Mesothelial cell of epicardium (in vitro differentiated cells): ENCODE measurements at regions not wholly inside any gene's neighbourhood (a gene's known extent, or its start where the extent isn't known, plus 50 kb on each side); places are given as distances from the start of the nearest gene placed in this dataset.

Experiments
- DNase-seq, 2 experiments: peaks; one replicate each; pipeline ENCODE4 v3.0.0; 2021; ENCODE audit warnings: low spot score in 2 of 2; ENCODE audit not compliant: unreplicated experiment in 2 of 2
- H3K27ac Mint-ChIP-seq: 2 replicates; pipeline ENCODE4 v1.8.0; 2021; ENCODE audit warnings: mixed read lengths
- H3K27me3 Mint-ChIP-seq: 2 replicates; pipeline ENCODE4 v1.8.0; 2021; ENCODE audit warnings: low read depth, mixed read lengths
- H3K36me3 Mint-ChIP-seq: 2 replicates; pipeline ENCODE4 v1.8.0; 2021; ENCODE audit warnings: mixed read lengths
- H3K4me1 Mint-ChIP-seq: 2 replicates; pipeline ENCODE4 v1.8.0; 2021; ENCODE audit warnings: mixed read lengths
- H3K4me3 Mint-ChIP-seq: 2 replicates; pipeline ENCODE4 v1.8.0; 2021; ENCODE audit warnings: mild to moderate bottlenecking, moderate library complexity, mixed read lengths
- H3K9me3 Mint-ChIP-seq: 2 replicates; pipeline ENCODE4 v1.8.0; 2021; ENCODE audit warnings: mixed read lengths
- TF ChIP-seq, protein P1 (sequence below): fragments of 200-600 bp; sonication (generic); IDR thresholded peaks from one replicate; pipeline ENCODE4 v1.5.0; 2021; ENCODE audit warnings: antibody characterized with exemption; ENCODE audit not compliant: unreplicated experiment

DNA sequence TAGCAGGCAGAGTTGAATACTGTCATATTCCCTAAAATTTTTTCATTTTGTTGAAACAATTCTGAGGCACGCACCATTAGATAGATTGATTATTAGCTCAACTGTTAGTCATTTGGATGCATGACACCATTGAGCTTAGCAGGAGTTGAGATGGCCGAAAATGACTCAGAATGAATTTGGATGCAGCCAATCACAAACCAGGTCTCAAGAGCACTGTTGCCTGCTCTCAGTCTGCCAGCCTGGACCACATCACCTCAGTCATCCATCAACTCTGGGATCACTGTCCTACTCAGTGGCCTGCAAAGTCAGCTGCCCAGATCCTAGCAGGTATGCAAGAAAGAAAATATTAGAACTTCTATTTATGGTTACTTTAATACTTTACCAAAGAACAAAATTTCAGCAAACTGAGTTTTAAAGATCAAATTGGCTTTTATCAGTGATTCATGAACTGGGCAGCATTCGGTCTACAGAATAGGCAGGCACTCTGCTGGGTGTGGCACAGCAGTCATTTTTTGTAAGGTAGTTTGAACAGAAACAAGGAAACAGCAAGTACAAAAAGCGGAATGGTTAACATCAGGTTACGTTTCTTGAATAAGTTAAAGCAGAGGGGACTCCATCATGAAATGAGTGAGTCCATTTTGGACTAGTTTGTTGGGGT is 152.7 kb upstream of the ARHGAP28 start:
- DNase-seq = no peak
- Mint-ChIP-seq H3K4me3 (no peak overlapping the region), H3K9me3 (peaks cover 6% of the 10 kb centered on the region), H3K36me3 (peaks cover 9% of the 10 kb centered on the region), H3K27ac (no peak overlapping the region), H3K27me3 (no peaks in the 10 kb centered on the region), H3K4me1 (peaks cover 20% of the 10 kb centered on the region)
- TF ChIP-seq, protein P1, sequence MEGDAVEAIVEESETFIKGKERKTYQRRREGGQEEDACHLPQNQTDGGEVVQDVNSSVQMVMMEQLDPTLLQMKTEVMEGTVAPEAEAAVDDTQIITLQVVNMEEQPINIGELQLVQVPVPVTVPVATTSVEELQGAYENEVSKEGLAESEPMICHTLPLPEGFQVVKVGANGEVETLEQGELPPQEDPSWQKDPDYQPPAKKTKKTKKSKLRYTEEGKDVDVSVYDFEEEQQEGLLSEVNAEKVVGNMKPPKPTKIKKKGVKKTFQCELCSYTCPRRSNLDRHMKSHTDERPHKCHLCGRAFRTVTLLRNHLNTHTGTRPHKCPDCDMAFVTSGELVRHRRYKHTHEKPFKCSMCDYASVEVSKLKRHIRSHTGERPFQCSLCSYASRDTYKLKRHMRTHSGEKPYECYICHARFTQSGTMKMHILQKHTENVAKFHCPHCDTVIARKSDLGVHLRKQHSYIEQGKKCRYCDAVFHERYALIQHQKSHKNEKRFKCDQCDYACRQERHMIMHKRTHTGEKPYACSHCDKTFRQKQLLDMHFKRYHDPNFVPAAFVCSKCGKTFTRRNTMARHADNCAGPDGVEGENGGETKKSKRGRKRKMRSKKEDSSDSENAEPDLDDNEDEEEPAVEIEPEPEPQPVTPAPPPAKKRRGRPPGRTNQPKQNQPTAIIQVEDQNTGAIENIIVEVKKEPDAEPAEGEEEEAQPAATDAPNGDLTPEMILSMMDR = no peak

DNA sequence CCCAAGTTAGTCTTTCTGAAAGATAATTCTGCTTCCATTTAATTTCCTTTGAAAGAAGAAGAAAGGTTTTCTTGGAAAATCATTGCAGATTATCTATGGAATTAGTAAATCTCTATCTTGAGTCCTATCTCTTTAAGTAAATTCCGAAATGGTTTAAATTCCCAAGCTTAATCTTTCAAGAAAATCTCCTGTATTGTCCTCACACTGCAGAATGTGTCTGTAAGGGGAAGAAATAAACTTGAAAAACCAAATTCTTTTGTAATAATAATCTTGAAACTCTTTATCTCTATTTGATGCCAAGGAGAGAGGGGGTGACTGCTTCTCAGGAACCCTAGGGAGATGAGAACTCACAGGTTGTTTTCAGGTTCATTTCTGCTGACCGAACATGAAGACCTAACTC is 150.8 kb upstream of the ARHGAP28 start:
- H3K27ac Mint-ChIP-seq = no peak overlapping the region
- peaks cover 20% of the 10 kb centered on the region for H3K4me1 Mint-ChIP-seq
- no peaks in the 10 kb centered on the region for H3K27me3 Mint-ChIP-seq
- H3K36me3 Mint-ChIP-seq = peaks cover 16% of the 10 kb centered on the region
- peaks cover 16% of the 10 kb centered on the region for H3K9me3 Mint-ChIP-seq
- no peak for DNase-seq
- H3K4me3 Mint-ChIP-seq = no peak overlapping the region
- TF ChIP-seq, protein P1 = no peak

DNA sequence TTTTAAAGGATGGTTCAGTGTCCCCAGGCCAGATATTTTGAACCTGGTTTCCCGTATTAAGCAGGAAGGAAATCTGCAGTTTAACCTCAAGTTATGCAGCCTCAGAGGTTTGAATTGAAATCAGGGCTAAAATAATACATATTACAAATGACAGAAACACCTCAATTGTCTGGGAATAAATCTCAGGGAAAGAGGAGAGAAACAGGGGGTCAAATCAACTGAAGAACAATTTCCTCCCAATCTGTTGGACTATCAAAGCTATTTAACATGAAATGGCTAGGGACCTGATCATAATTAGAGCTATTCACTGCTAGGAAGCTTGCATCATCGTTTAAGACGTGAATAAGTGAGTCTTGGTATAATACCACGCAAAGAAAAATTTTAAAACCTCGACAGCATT is 150.0 kb upstream of the ARHGAP28 start:
- Mint-ChIP-seq H3K4me3 (no peak overlapping the region), H3K4me1 (peaks cover 15% of the 10 kb centered on the region), H3K36me3 (peaks cover 24% of the 10 kb centered on the region), H3K27ac (no peak overlapping the region), H3K27me3 (no peaks in the 10 kb centered on the region), H3K9me3 (peaks cover 24% of the 10 kb centered on the region)
- DNase-seq = no peak
- TF ChIP-seq, protein P1 = no peak

DNA sequence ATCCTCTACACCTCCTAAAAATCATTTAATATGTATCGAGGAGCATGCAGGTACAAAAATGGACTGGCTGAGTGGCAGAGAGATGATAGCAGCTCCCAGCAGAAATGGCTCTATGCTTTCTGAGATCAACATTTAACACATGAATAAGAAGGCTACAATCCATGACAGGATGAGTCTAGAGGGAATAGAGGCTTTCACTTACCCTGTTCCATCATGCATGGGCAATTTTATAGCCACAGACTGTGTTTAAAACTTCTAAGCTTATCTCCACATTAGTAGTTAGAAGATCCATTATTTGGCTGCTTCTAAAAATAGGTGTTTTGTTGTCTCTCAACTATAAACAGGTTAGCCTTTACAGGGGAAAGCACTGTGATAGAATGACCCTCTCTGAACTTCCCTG is 149.1 kb upstream of the ARHGAP28 start:
- peaks cover 31% of the 10 kb centered on the region for H3K9me3 Mint-ChIP-seq
- TF ChIP-seq, protein P1 = no peak
- no peak overlapping the region for H3K27ac Mint-ChIP-seq
- no peaks in the 10 kb centered on the region for H3K27me3 Mint-ChIP-seq
- H3K36me3 Mint-ChIP-seq = peaks cover 30% of the 10 kb centered on the region
- no peak for DNase-seq
- H3K4me1 Mint-ChIP-seq = peaks cover 10% of the 10 kb centered on the region
- no peak overlapping the region for H3K4me3 Mint-ChIP-seq

DNA sequence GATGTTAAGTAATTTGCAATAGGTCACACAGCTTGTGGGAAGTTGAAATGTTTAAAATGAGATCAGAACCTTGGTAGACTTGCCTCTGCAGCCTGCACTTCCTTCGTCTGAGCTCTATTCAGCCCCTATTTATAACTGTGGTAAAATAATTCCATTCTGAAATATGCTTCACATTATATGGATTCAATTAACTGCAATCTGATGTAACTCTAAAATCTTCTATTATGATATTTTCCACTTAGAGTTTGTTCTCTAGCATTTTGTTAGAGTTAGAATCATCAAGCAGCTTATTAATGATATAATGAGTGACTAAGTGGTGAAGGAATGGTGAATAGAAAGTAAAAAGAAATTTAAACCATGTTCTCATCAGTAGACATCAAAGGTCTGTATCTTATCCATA is 139.6 kb upstream of the ARHGAP28 start:
- H3K9me3 Mint-ChIP-seq = peaks cover 24% of the 10 kb centered on the region
- no peak for DNase-seq
- no peak overlapping the region for H3K4me3 Mint-ChIP-seq
- peaks cover 30% of the 10 kb centered on the region for H3K4me1 Mint-ChIP-seq
- H3K27me3 Mint-ChIP-seq = no peaks in the 10 kb centered on the region
- peak overlapping the region; percentile 61 for H3K27ac Mint-ChIP-seq
- peaks cover 7% of the 10 kb centered on the region for H3K36me3 Mint-ChIP-seq
- TF ChIP-seq, protein P1 = no peak
